ENCODE measurements at regions not wholly inside any gene's neighbourhood (a gene's known extent, or its start where the extent isn't known, plus 50 kb on each side); places are given as distances from the start of the nearest gene placed in this dataset.

GRCh38 chr10:109475711-109476421 is 447.4 kb downstream of the XPNPEP1 start:
- TF ChIP-seq CTCF (conservative IDR thresholded peaks at IDR 0.05; ENCODE audit: low read depth, low read length) = no peak
- no peak for TF ChIP-seq EZH2 (IDR thresholded peaks at IDR 0.05; ENCODE audit: low read length, unreplicated experiment)
